ENCODE measurements at regions not wholly inside any gene's neighbourhood (a gene's known extent, or its start where the extent isn't known, plus 50 kb on each side); places are given as distances from the start of the nearest gene placed in this dataset.

- Mint-ChIP-seq H3K4me3 (no peak overlapping the region), H3K9me3 (no peaks in the 10 kb centered on the region), H3K36me3 (ENCODE audit: low read depth) (no peaks in the 10 kb centered on the region), H3K4me1 (no peaks in the 10 kb centered on the region), H3K27ac (no peak overlapping the region), H3K27me3 (ENCODE audit: insufficient read depth, low read depth, poor library complexity) (no peaks in the 10 kb centered on the region)
- 0 out of 2 replicates have a peak overlapping the region, but pooled peaks have one; percentile 11 for H2AFZ ChIP-seq
- TF ChIP-seq CREB1 (CRISPR knock-in tag; IDR thresholded peaks at IDR 0.05; ENCODE audit: low read depth) (no peak), ZNF462 (CRISPR knock-in tag; IDR thresholded peaks at IDR 0.05) (no peak), EZH2 (IDR thresholded peaks at IDR 0.05; ENCODE audit: low read depth, unreplicated experiment) (no peak), NANOG (IDR thresholded peaks at IDR 0.05; ENCODE audit: borderline replicate concordance) (no peak), ZNF331 (CRISPR knock-in tag; IDR thresholded peaks at IDR 0.05; ENCODE audit: low read depth) (no peak), ETS1 (IDR thresholded peaks at IDR 0.05) (no peak), EZH2phosphoT487 (IDR thresholded peaks at IDR 0.05; ENCODE audit: unreplicated experiment) (no peak), JUNB (IDR thresholded peaks at IDR 0.05; ENCODE audit: unreplicated experiment) (no peak), STAT1 (IDR thresholded peaks at IDR 0.05; ENCODE audit: unreplicated experiment) (no peak), ZNF114 (CRISPR knock-in tag; IDR thresholded peaks at IDR 0.05) (no peak), POLR2AphosphoS5 (IDR thresholded peaks at IDR 0.05; ENCODE audit: low read depth) (no peak)
- TF ChIP-seq, protein P1, sequence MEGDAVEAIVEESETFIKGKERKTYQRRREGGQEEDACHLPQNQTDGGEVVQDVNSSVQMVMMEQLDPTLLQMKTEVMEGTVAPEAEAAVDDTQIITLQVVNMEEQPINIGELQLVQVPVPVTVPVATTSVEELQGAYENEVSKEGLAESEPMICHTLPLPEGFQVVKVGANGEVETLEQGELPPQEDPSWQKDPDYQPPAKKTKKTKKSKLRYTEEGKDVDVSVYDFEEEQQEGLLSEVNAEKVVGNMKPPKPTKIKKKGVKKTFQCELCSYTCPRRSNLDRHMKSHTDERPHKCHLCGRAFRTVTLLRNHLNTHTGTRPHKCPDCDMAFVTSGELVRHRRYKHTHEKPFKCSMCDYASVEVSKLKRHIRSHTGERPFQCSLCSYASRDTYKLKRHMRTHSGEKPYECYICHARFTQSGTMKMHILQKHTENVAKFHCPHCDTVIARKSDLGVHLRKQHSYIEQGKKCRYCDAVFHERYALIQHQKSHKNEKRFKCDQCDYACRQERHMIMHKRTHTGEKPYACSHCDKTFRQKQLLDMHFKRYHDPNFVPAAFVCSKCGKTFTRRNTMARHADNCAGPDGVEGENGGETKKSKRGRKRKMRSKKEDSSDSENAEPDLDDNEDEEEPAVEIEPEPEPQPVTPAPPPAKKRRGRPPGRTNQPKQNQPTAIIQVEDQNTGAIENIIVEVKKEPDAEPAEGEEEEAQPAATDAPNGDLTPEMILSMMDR (conservative IDR thresholded peaks at IDR 0.05; ENCODE audit: low read depth in 2 of 2), result no peak
- TF ChIP-seq, protein P2, sequence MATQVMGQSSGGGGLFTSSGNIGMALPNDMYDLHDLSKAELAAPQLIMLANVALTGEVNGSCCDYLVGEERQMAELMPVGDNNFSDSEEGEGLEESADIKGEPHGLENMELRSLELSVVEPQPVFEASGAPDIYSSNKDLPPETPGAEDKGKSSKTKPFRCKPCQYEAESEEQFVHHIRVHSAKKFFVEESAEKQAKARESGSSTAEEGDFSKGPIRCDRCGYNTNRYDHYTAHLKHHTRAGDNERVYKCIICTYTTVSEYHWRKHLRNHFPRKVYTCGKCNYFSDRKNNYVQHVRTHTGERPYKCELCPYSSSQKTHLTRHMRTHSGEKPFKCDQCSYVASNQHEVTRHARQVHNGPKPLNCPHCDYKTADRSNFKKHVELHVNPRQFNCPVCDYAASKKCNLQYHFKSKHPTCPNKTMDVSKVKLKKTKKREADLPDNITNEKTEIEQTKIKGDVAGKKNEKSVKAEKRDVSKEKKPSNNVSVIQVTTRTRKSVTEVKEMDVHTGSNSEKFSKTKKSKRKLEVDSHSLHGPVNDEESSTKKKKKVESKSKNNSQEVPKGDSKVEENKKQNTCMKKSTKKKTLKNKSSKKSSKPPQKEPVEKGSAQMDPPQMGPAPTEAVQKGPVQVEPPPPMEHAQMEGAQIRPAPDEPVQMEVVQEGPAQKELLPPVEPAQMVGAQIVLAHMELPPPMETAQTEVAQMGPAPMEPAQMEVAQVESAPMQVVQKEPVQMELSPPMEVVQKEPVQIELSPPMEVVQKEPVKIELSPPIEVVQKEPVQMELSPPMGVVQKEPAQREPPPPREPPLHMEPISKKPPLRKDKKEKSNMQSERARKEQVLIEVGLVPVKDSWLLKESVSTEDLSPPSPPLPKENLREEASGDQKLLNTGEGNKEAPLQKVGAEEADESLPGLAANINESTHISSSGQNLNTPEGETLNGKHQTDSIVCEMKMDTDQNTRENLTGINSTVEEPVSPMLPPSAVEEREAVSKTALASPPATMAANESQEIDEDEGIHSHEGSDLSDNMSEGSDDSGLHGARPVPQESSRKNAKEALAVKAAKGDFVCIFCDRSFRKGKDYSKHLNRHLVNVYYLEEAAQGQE (IDR thresholded peaks at IDR 0.05; ENCODE audit: unreplicated experiment), result no peak
- no peaks in the 10 kb centered on the region for H3F3A ChIP-seq (replicated peaks; ENCODE audit: low read depth)
- H3K36me3 ChIP-seq (ENCODE audit: insufficient read depth), result no peaks in the 10 kb centered on the region
- no peaks in the 10 kb centered on the region for H3K27me3 ChIP-seq (ENCODE audit: insufficient read depth)
- no peaks in the 10 kb centered on the region for H3K79me2 ChIP-seq (replicated peaks; ENCODE audit: insufficient read depth)
- H4K20me1 ChIP-seq (replicated peaks; ENCODE audit: insufficient read depth), result no peaks in the 10 kb centered on the region
- H3K4me1 ChIP-seq (ENCODE audit: insufficient read depth), result no peaks in the 10 kb centered on the region
- no peak for DNase-seq (ENCODE audit: low spot score)
- H3K27ac ChIP-seq (ENCODE audit: low read depth), result no peak overlapping the region
- H3K9me2 ChIP-seq (ENCODE audit: insufficient read depth), result no peaks in the 10 kb centered on the region
- no peak for ATAC-seq
- no peak overlapping the region for H3K4me2 ChIP-seq
- no peak overlapping the region for H3K4me3 ChIP-seq
These were observed 265.0 kb upstream of the GADL1 start for GRCh38 chr3:31159331-31160039.
